GM21360 (cell line): ENCODE measurements at regions not wholly inside any gene's neighbourhood (a gene's known extent, or its start where the extent isn't known, plus 50 kb on each side); places are given as distances from the start of the nearest gene placed in this dataset.
"Not testable (repeated sequence)": the region's sequence is repeated elsewhere in the genome, so short reads cannot be mapped to it uniquely, and the experiment has no call there.

Source experiments
- ATAC-seq: cut with Tn5 transposase; IDR thresholded peaks from one replicate; pipeline ENCODE4 v1.9.1; 2021; ENCODE audit warnings: mild to moderate bottlenecking, moderate library complexity; ENCODE audit not compliant: unreplicated experiment

GRCh38 chr5:124870070-124870469 is 123.6 kb upstream of the ZNF608 start:
- ATAC-seq, result no peak

- ATAC-seq, result no peak
These were observed 124.9 kb upstream of the ZNF608 start for GRCh38 chr5:124871303-124871702.

- ATAC-seq, result no peak
These were observed 125.6 kb upstream of the ZNF608 start for GRCh38 chr5:124872086-124872485.

GRCh38 chr5:124872615-124873014 is 126.2 kb upstream of the ZNF608 start:
- no peak for ATAC-seq

- no peak for ATAC-seq
These were observed 126.7 kb upstream of the ZNF608 start for GRCh38 chr5:124873188-124873587.

GRCh38 chr5:124873713-124874112 is 127.3 kb upstream of the ZNF608 start:
- ATAC-seq, result no peak

GRCh38 chr5:124876566-124876965 is 130.1 kb upstream of the ZNF608 start:
- ATAC-seq, result no peak

- no peak for ATAC-seq
These were observed 130.5 kb upstream of the ZNF608 start for GRCh38 chr5:124876983-124877382.

GRCh38 chr5:124877501-124878146 is 131.2 kb upstream of the ZNF608 start:
- no peak for ATAC-seq

- no peak for ATAC-seq
These were observed 132.3 kb upstream of the ZNF608 start for GRCh38 chr5:124878583-124879342.

- no peak for ATAC-seq
These were observed 134.7 kb upstream of the ZNF608 start for GRCh38 chr5:124880903-124881697.

GRCh38 chr5:124883681-124884080 is 137.2 kb upstream of the ZNF608 start:
- no peak for ATAC-seq

- ATAC-seq, result no peak
These were observed 137.7 kb upstream of the ZNF608 start for GRCh38 chr5:124884114-124884513.

GRCh38 chr5:124885490-124885889 is 139.1 kb upstream of the ZNF608 start:
- no peak for ATAC-seq

- no peak for ATAC-seq
These were observed 140.8 kb upstream of the ZNF608 start for GRCh38 chr5:124887223-124887622.

GRCh38 chr5:124888050-124888506 is 141.6 kb upstream of the ZNF608 start:
- no peak for ATAC-seq

GRCh38 chr5:124888622-124889485 is 142.4 kb upstream of the ZNF608 start:
- no peak for ATAC-seq

- no peak for ATAC-seq
These were observed 143.0 kb upstream of the ZNF608 start for GRCh38 chr5:124889486-124889825.

GRCh38 chr5:124889850-124890249 is 143.4 kb upstream of the ZNF608 start:
- ATAC-seq, result no peak

- ATAC-seq, result not testable (repeated sequence)
These were observed 144.0 kb upstream of the ZNF608 start for GRCh38 chr5:124890442-124890841.

- ATAC-seq, result no peak
These were observed 144.7 kb upstream of the ZNF608 start for GRCh38 chr5:124891179-124891578.
